Astrocyte (in vitro differentiated cells and primary cell): ENCODE measurements at regions not wholly inside any gene's neighbourhood (a gene's known extent, or its start where the extent isn't known, plus 50 kb on each side); places are given as distances from the start of the nearest gene placed in this dataset.

Source experiments
- EZH2 ChIP-seq: IDR thresholded peaks from 2 replicates; pipeline ENCODE4 v1.6.1; 2012; ENCODE audit warnings: mild to moderate bottlenecking, low read length, inconsistent platforms; ENCODE audit not compliant: insufficient read depth
- TF ChIP-seq, protein P1 (sequence below): IDR thresholded peaks from 2 replicates; pipeline ENCODE4 v1.5.1; 2011; ENCODE audit warnings: low read depth, mild to moderate bottlenecking, inconsistent platforms, low read length, moderate library complexity; ENCODE audit not compliant: insufficient read depth

DNA sequence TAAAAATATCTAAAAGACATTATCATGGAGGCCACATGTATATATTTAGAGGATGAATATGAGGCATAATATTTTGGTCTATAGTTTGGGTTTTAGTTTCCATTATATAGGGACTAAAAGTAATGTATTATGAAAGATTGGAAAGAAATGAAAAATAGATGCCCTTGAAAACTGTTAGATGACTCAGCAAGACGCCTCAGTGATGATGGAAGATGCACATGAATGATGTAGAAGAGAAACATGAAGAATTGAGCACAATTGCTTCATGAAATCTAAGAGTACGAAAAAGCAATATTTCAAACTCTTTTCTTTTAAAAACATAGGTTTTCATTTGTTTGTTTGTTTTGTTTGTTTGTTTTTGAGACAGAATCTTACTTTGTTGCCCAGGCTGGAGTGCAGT lies 89.8 kb downstream of the ARL4A start:
- TF ChIP-seq, protein P1, sequence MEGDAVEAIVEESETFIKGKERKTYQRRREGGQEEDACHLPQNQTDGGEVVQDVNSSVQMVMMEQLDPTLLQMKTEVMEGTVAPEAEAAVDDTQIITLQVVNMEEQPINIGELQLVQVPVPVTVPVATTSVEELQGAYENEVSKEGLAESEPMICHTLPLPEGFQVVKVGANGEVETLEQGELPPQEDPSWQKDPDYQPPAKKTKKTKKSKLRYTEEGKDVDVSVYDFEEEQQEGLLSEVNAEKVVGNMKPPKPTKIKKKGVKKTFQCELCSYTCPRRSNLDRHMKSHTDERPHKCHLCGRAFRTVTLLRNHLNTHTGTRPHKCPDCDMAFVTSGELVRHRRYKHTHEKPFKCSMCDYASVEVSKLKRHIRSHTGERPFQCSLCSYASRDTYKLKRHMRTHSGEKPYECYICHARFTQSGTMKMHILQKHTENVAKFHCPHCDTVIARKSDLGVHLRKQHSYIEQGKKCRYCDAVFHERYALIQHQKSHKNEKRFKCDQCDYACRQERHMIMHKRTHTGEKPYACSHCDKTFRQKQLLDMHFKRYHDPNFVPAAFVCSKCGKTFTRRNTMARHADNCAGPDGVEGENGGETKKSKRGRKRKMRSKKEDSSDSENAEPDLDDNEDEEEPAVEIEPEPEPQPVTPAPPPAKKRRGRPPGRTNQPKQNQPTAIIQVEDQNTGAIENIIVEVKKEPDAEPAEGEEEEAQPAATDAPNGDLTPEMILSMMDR = no peak
- no peak for TF ChIP-seq EZH2
